ENCODE measurements at regions not wholly inside any gene's neighbourhood (a gene's known extent, or its start where the extent isn't known, plus 50 kb on each side); places are given as distances from the start of the nearest gene placed in this dataset.

GRCh38 chr6:16078064-16078463 is 50.8 kb upstream of the MYLIP start:
- no peak for DNase-seq

- no peak for DNase-seq
Observed at GRCh38 chr6:16069671-16070070, 59.2 kb upstream of the MYLIP start.

- DNase-seq, result no peak
Observed at GRCh38 chr6:16069222-16069621, 59.7 kb upstream of the MYLIP start.

GRCh38 chr6:16067568-16067967 is 61.3 kb upstream of the MYLIP start:
- no peak for DNase-seq

- no peak for DNase-seq
Observed at GRCh38 chr6:16064671-16065072, 64.2 kb upstream of the MYLIP start.

GRCh38 chr6:16063580-16063979 is 65.3 kb upstream of the MYLIP start:
- no peak for DNase-seq

- DNase-seq, result no peak
Observed at GRCh38 chr6:16061818-16062217, 67.1 kb upstream of the MYLIP start.

- no peak for DNase-seq
Observed at GRCh38 chr6:16060039-16060438, 68.8 kb upstream of the MYLIP start.

- DNase-seq, result no peak
Observed at GRCh38 chr6:16059496-16059895, 69.4 kb upstream of the MYLIP start.

- DNase-seq, result no peak
Observed at GRCh38 chr6:16058929-16059345, 69.9 kb upstream of the MYLIP start.

GRCh38 chr6:16058201-16058928 is 70.5 kb upstream of the MYLIP start:
- no peak for DNase-seq

- no peak for DNase-seq
Observed at GRCh38 chr6:16057446-16057845, 71.4 kb upstream of the MYLIP start.

- no peak for DNase-seq
Observed at GRCh38 chr6:16056263-16056870, 72.5 kb upstream of the MYLIP start.

- DNase-seq, result no peak
Observed at GRCh38 chr6:16055852-16056251, 73.0 kb upstream of the MYLIP start.

GRCh38 chr6:16049168-16049567 is 79.7 kb upstream of the MYLIP start:
- DNase-seq, result no peak

- no peak for DNase-seq
Observed at GRCh38 chr6:16048221-16048620, 80.7 kb upstream of the MYLIP start.

- DNase-seq, result no peak
Observed at GRCh38 chr6:16047435-16047990, 81.4 kb upstream of the MYLIP start.

GRCh38 chr6:16045238-16045637 is 83.6 kb upstream of the MYLIP start:
- DNase-seq, result no peak

- no peak for DNase-seq
Observed at GRCh38 chr6:16044211-16044643, 84.7 kb upstream of the MYLIP start.

GRCh38 chr6:16043171-16044135 is 85.4 kb upstream of the MYLIP start:
- no peak for DNase-seq

GRCh38 chr6:16042751-16043150 is 86.1 kb upstream of the MYLIP start:
- DNase-seq, result no peak

GRCh38 chr6:16041327-16041726 is 87.6 kb upstream of the MYLIP start:
- no peak for DNase-seq

GRCh38 chr6:16040628-16040974 is 88.3 kb upstream of the MYLIP start:
- DNase-seq, result no peak
